SJCRH30 (cell line): ENCODE measurements at regions not wholly inside any gene's neighbourhood (a gene's known extent, or its start where the extent isn't known, plus 50 kb on each side); places are given as distances from the start of the nearest gene placed in this dataset.

Experiments
- DNase-seq, 2 experiments: peaks; one replicate each; pipeline ENCODE4 v3.0.0-alpha.2; 2015 to 2020
- H3K27ac ChIP-seq: fragments of 250-450 bp; sonication (Bioruptor Pico); 2 replicates; pipeline ENCODE4 v1.5.1; 2020; ENCODE audit warnings: mild to moderate bottlenecking, moderate library complexity
- H3K27me3 ChIP-seq: fragments of 250-450 bp; sonication (Bioruptor Pico); 2 replicates; pipeline ENCODE4 v1.5.1; 2020; ENCODE audit warnings: mild to moderate bottlenecking, moderate library complexity
- H3K36me3 ChIP-seq: fragments of 250-450 bp; sonication (Bioruptor Pico); 2 replicates; pipeline ENCODE4 v1.5.1; 2020; ENCODE audit warnings: mild to moderate bottlenecking, moderate library complexity
- H3K4me1 ChIP-seq: fragments of 250-450 bp; sonication (Bioruptor Pico); 2 replicates; pipeline ENCODE4 v1.5.1; 2020; ENCODE audit warnings: mild to moderate bottlenecking, moderate library complexity
- H3K4me3 ChIP-seq: fragments of 250-450 bp; sonication (Bioruptor Pico); 2 replicates; pipeline ENCODE4 v1.5.1; 2020; ENCODE audit warnings: mild to moderate bottlenecking, moderate library complexity
- H3K9me3 ChIP-seq: fragments of 250-450 bp; sonication (Bioruptor Pico); replicated peaks from 2 replicates; pipeline ENCODE4 v1.5.1; 2020; ENCODE audit warnings: mild to moderate bottlenecking, moderate library complexity

DNA sequence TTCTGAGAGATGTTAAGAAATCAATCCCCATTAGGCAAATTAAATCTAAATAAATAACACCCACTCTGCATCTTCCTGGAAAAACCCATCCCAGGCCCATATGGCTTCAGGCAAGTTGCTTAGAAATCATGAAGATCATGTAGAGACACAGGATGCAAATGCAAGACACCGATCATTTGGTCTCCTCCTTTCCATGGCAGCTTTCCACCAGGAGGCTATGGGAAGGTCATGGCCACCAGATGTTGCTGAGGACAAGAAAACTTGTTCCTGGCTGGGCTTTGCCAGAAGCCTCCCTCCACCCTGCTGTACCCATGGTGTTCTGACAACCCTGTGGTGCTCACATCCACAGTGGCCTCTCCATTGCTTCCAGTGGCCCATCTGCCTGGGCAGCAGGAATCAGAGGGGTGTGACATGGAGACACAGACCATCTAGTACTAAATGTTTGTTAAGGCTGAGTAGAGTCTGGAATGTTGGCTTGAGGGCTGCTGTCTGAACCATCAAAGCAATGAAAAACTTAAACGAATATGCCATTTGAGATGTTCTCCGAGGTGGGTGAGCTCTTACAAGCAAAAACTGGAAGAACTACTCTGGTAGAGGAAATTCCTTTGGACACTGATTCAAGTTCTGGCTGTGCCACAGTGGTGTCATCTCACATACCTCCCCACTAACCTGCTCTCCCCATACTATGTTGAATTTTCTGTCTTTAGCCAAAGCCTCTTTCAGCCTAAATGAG, 293.2 kb downstream of the TNS1 start:
- Histone ChIP-seq H3K4me1 (peaks cover 32% of the 10 kb centered on the region), H3K27me3 (no peaks in the 10 kb centered on the region), H3K27ac (no peak overlapping the region), H3K4me3 (no peak overlapping the region), H3K36me3 (no peaks in the 10 kb centered on the region), H3K9me3 (no peaks in the 10 kb centered on the region)
- DNase-seq = no peak

DNA sequence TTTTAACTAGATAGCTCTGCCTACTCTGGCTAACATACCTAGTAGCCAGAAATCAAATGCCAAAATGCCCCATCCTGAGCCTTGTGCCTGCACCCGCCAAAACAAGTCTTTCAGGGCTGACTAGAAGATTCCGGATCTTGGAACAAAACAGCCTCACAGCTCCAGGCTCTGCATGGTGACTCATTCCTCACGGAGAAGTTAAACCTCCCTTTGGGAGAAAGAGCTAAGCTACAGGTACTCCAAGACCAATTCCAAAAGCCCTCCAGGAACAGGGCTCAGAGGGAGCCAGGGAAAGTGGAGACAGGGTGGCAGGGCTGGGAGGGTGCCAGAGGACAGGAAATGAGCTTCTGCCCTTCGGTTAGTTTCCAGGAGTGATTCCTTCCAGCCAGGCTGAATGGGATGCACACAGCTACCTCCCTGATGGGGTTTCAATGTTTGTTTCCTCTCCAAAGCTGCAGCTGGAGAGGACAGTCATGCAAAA, 295.6 kb downstream of the TNS1 start:
- no peaks in the 10 kb centered on the region for H3K9me3 ChIP-seq
- peak in 1 of 2 experiments; percentile 41 for DNase-seq
- H3K4me1 ChIP-seq = peaks cover 21% of the 10 kb centered on the region
- H3K36me3 ChIP-seq = no peaks in the 10 kb centered on the region
- H3K27ac ChIP-seq = no peak overlapping the region
- no peak overlapping the region for H3K4me3 ChIP-seq
- no peaks in the 10 kb centered on the region for H3K27me3 ChIP-seq

DNA sequence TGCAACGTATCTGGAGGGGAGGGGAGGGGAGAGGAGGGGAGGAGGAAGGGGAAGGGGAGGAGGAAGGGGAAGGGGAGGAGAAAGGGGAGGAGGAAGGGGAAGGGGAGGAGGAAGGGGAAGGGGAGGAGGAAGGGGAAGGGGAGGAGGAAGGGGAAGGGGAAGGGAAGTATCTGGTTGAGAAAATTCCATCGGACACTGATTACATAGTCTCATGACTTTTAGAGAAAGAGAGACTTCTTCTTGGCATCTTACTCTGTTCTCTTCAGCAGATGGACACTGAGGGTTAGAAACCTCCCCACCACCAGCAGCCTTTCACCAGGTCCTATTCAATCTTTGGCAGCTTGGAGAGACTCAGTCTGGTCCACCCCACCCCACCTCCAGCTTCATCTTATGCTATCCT, 296.3 kb downstream of the TNS1 start:
- no peak for DNase-seq
- peaks cover 17% of the 10 kb centered on the region for H3K4me1 ChIP-seq
- no peaks in the 10 kb centered on the region for H3K27me3 ChIP-seq
- no peak overlapping the region for H3K27ac ChIP-seq
- no peaks in the 10 kb centered on the region for H3K9me3 ChIP-seq
- H3K4me3 ChIP-seq = no peak overlapping the region
- H3K36me3 ChIP-seq = no peaks in the 10 kb centered on the region

DNA sequence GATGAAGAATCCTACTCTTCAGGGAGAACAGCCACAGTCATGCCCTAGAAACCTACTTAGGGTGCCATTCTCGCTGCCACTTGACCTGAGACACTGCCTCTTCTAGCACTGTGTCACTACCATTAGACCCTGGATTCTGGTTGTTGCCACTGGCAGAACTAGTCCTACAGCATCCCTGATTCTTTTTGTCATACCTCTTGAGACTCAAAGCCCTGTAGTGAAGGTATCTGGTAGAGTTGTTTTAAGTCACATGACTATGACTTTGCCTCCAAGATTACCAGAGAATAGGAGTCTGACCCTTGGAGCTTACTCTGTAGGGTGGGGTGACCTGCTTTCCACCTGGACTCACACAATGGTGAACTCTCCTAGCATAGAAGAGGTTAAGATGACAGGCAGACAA, 296.7 kb downstream of the TNS1 start:
- H3K9me3 ChIP-seq = no peaks in the 10 kb centered on the region
- DNase-seq = no peak
- no peak overlapping the region for H3K27ac ChIP-seq
- H3K27me3 ChIP-seq = no peaks in the 10 kb centered on the region
- H3K4me1 ChIP-seq = peaks cover 15% of the 10 kb centered on the region
- no peaks in the 10 kb centered on the region for H3K36me3 ChIP-seq
- H3K4me3 ChIP-seq = no peak overlapping the region

DNA sequence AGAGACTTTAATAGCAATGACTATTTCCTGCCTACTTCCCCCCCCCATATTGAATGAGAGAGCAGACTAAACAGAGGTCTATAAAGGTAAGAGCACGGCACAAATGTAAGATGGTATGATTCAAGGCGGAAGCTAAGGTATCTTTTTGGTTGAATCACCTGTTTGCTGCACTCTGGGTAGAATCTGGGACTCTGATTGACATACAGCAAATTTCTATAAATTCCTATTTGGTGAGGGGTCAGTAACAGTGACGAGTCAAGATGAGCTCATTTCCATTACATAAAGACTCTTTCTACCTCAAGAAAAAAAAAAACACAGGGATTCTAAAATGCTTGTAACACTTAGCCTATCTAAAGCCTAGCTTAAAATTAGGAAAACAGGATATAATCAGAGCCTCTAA, 297.3 kb downstream of the TNS1 start:
- no peak overlapping the region for H3K4me3 ChIP-seq
- H3K27ac ChIP-seq = no peak overlapping the region
- peaks cover 9% of the 10 kb centered on the region for H3K4me1 ChIP-seq
- H3K36me3 ChIP-seq = no peaks in the 10 kb centered on the region
- DNase-seq = no peak
- H3K9me3 ChIP-seq = no peaks in the 10 kb centered on the region
- H3K27me3 ChIP-seq = no peaks in the 10 kb centered on the region

DNA sequence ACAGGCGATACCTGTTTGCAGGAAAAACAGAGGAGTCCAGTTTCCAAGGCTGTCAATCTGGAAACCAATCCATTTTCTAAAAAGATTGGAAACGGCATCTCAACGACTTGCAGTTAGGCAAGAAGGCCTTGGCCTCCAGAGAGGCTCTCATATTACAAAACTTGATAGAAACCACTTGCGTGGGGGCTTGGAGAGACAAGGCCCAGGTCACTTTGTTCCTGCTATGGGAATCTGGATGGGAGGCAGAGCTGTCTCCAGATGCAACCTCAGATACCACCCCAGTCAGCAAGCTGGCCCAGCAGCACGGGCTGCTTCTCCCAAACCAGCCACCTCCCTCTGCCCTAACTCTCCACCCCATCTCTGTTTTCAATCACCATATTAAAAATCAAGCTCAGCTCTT, 298.8 kb downstream of the TNS1 start:
- H3K9me3 ChIP-seq = no peaks in the 10 kb centered on the region
- DNase-seq = no peak
- H3K27ac ChIP-seq = no peak overlapping the region
- no peaks in the 10 kb centered on the region for H3K36me3 ChIP-seq
- no peaks in the 10 kb centered on the region for H3K4me1 ChIP-seq
- H3K4me3 ChIP-seq = no peak overlapping the region
- no peaks in the 10 kb centered on the region for H3K27me3 ChIP-seq

DNA sequence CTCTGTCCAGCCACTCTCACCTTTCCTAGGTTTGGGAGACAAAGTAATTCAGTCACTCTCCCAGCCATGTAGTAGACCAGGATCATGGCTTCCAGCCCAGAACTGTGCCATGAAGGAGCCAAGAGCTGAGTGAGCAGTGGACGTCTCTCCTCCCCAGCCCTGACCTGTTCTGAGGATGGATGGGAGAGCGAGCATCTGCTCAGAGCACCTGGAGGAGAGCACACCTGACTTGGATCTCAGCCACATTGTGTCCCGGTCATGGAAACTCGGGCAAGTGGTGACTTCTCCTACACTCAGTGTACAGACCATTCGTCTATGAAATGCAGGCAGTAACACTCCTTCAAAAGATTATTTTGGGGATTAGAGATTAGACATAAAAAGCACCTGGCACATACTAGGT, 299.7 kb downstream of the TNS1 start:
- Histone ChIP-seq H3K4me1 (no peaks in the 10 kb centered on the region), H3K9me3 (no peaks in the 10 kb centered on the region), H3K4me3 (no peak overlapping the region), H3K36me3 (no peaks in the 10 kb centered on the region), H3K27ac (no peak overlapping the region), H3K27me3 (no peaks in the 10 kb centered on the region)
- no peak for DNase-seq

DNA sequence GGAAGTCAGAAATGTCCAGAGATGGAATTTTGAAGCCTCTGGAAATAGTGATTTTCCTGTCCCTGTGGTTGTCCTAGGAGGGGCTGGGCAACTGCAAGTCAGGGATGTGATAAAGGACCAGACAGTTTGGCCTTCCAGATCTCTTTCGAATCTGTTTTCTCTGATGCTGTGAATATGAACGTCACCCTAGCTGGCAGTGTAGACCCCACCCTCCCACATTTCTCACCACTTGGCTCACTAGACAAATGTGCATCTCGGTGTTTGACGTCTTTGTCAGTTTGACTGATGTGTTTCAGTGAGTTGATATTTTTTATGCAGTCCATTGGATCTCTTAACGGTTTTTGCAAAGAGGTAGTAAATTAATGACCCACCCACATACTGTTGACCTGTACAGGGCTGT, 301.2 kb downstream of the TNS1 start:
- H3K9me3 ChIP-seq = no peaks in the 10 kb centered on the region
- H3K4me1 ChIP-seq = no peaks in the 10 kb centered on the region
- H3K4me3 ChIP-seq = no peak overlapping the region
- no peaks in the 10 kb centered on the region for H3K27me3 ChIP-seq
- no peaks in the 10 kb centered on the region for H3K36me3 ChIP-seq
- no peak for DNase-seq
- H3K27ac ChIP-seq = no peak overlapping the region

DNA sequence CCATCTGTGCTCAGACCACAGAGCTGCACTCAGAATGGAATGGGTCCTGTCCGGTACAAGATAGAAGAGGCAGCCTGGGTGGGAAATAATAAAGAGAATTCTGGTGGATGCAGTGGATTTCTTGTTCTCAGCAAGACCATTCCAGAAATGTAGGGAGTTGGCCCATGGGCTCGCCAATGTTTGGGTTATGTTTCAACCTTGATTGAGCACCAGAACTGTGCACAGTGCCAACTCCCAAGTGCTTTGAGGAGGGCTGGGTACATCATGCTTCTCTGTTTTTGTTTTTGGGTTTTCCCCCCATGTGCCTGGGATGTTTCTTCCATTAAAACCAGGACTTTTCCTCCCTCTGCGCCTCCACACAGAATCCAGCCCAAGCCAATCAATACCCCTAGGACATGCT, 304.1 kb downstream of the TNS1 start:
- H3K27ac ChIP-seq = no peak overlapping the region
- H3K36me3 ChIP-seq = no peaks in the 10 kb centered on the region
- H3K4me3 ChIP-seq = no peak overlapping the region
- no peaks in the 10 kb centered on the region for H3K27me3 ChIP-seq
- H3K4me1 ChIP-seq = peaks cover 12% of the 10 kb centered on the region
- no peak for DNase-seq
- H3K9me3 ChIP-seq = no peaks in the 10 kb centered on the region

DNA sequence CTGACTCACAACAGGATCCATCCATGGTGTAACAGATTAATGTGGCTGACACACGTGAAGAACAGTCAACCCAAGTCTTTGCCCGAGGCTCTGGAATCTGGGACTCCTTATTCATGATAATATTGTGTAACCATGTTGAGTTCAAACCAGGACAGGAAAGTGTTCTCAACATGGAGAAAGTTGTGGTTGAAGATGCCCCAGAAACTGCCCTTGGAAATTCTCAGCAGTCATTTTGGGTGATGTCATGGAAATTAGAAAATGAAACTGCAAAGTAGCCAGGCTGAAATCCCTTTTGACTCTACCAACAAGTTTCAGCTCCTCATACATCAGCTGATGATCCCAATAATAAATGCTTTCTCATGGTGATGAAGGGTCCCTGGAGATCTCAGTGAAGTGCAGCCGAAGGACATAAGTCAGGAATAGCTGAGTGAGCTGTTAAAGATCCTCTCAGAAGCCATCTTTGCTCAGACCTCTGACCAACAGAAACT, 307.7 kb downstream of the TNS1 start:
- Histone ChIP-seq H3K4me3 (no peak overlapping the region), H3K27ac (peak overlapping the region; percentile 18; the same call in 1 of the 2 replicates)

DNA sequence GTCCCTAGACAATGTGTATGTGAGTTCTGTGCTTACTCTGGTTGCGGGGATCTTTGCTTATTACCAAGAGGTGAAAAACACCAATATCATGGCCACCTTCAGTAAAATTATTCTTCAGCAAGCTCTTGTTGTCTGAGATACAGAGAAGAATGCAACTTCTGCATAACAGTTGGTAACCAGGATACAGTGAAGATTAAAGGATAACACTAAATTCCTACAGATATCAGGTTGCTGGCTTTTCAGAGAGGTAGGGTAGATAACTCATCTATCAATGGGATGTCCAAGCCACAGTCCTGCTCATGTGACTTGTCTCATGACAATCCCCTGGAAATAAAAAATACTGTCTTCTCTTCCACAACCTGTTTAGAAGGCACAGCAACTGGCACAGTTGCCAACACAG, 308.5 kb downstream of the TNS1 start:
- Histone ChIP-seq H3K27me3 (no peaks in the 10 kb centered on the region), H3K4me3 (no peak overlapping the region), H3K9me3 (no peaks in the 10 kb centered on the region), H3K4me1 (peaks cover 12% of the 10 kb centered on the region), H3K27ac (no peak overlapping the region), H3K36me3 (no peaks in the 10 kb centered on the region)
- DNase-seq = peak in 1 of 2 experiments; percentile 9

More for the DNA sequence above, 307.7 kb downstream of the TNS1 start:
- H3K27me3 ChIP-seq = no peaks in the 10 kb centered on the region
- no peaks in the 10 kb centered on the region for H3K36me3 ChIP-seq
- H3K9me3 ChIP-seq = no peaks in the 10 kb centered on the region
- peaks cover 12% of the 10 kb centered on the region for H3K4me1 ChIP-seq
- peak in 1 of 2 experiments; percentile 28 for DNase-seq

DNA sequence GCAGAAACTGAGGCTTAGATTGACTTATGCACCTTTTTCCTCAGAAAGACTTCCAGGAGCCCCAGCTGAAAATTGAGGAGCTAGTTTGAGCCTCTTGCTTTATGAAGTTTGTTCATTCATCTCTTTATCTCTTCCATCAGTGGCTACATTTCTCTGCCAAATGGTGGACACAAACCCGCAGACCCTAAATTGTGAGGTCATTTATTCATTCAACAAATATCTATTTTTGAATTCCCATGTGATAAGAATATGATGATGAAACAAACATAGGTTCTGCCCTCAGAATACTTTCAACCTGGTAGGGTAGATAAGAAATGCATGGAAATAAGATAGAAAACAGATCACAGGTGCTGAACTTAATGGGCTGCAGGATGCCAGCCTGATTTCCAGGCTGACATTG, 309.4 kb downstream of the TNS1 start:
- peaks cover 12% of the 10 kb centered on the region for H3K4me1 ChIP-seq
- no peaks in the 10 kb centered on the region for H3K27me3 ChIP-seq
- H3K4me3 ChIP-seq = no peak overlapping the region
- no peak for DNase-seq
- no peak overlapping the region for H3K27ac ChIP-seq
- H3K9me3 ChIP-seq = no peaks in the 10 kb centered on the region
- no peaks in the 10 kb centered on the region for H3K36me3 ChIP-seq

DNA sequence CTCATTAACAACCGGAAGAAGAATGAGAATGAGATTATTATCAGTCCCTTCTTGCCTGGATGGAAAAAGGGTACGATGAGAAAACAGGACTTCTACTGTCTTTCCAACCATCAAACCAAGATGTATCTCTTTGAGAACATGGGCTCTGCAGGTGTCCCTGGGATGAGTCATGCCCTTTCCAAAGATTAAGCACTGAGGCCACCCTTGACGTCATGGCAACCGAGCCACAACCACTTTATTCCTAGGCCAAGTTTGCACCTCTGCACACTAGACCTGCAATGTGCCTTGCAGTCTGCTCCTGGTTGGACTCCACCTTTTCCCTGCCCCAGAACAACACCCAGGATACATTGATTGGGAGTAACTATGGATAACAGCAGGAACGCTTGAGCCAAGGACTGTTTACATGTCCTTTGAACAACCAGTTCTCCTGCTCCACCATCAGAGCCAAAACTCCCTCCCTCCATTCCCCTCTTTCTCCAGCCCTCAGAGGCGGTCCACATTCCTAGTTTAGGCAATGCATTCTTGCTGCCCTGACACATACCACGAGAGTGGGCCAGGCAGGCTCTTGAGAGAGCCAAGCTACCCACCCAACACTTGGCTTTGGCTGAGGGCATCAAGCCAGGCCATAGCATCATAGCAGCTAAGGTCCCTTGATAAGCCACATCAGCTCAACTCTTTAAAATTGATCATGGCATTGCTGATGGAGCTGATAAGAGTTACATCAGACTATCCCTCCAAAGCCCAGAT, 310.7 kb downstream of the TNS1 start:
- Histone ChIP-seq H3K4me1 (peaks cover 12% of the 10 kb centered on the region), H3K36me3 (no peaks in the 10 kb centered on the region), H3K9me3 (no peaks in the 10 kb centered on the region), H3K27me3 (no peaks in the 10 kb centered on the region), H3K27ac (no peak overlapping the region), H3K4me3 (no peak overlapping the region)
- DNase-seq = no peak

DNA sequence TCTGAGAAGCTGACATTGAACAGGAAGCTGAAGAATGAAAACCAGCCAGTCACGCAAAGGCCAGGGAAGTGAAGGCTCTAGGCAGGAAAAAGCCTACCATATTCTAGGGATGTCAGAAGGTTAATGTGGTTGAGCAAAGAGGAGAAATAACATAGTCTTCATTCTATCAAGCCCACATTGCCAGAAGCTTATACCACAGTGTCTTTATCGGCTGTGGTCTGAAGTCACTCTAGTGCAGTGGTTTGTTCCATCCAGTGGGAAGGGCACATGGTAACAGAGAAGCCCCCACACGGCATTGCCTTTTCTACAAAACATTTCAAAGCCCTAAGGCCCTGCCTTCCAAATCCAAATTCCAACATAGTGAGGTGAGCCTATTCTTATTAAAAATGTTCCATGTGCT, 311.3 kb downstream of the TNS1 start:
- peaks cover 12% of the 10 kb centered on the region for H3K4me1 ChIP-seq
- H3K9me3 ChIP-seq = no peaks in the 10 kb centered on the region
- H3K4me3 ChIP-seq = no peak overlapping the region
- no peak for DNase-seq
- no peaks in the 10 kb centered on the region for H3K36me3 ChIP-seq
- no peak overlapping the region for H3K27ac ChIP-seq
- H3K27me3 ChIP-seq = no peaks in the 10 kb centered on the region

DNA sequence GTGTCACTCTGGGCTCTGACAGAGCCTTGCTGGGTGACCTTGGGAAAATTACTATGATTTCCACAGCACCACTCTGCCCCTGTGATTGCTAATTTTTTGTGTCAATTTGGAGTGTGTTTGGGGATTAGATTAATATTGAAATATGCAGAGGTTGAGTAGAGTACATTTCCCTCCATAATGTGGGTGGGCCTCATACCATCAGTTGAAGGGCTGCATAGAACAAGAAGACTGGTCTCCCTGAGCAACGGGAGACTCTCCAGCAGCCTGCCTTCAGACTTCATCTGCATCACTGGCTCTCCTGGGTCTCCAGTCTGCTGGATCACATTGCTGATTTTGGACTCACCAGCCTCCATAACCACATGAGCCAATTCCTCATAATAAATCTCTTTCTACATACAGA, 313.7 kb downstream of the TNS1 start:
- Histone ChIP-seq H3K27me3 (no peaks in the 10 kb centered on the region), H3K4me1 (peaks cover 15% of the 10 kb centered on the region), H3K9me3 (no peaks in the 10 kb centered on the region), H3K36me3 (no peaks in the 10 kb centered on the region), H3K4me3 (no peak overlapping the region), H3K27ac (no peak overlapping the region)
- no peak for DNase-seq
